GM12878 (cell line): ENCODE measurements at regions not wholly inside any gene's neighbourhood (a gene's known extent, or its start where the extent isn't known, plus 50 kb on each side); places are given as distances from the start of the nearest gene placed in this dataset.

Experiments used
- BHLHE40 ChIP-seq, 2 experiments: fragments of 450-650 bp in 1 of 2; IDR thresholded peaks; 2 replicates each; pipeline ENCODE4 v1.6.1; 2011 to 2017; ENCODE audit warnings: low read depth in 2 of 2, borderline replicate concordance in 1 of 2, improper control_type of control experiment in 1 of 2, low read length in 1 of 2, mild to moderate bottlenecking in 1 of 2
- CEBPB ChIP-seq, 2 experiments: fragments of 150-350 bp in 1 of 2; IDR thresholded peaks; 2 replicates each; pipeline ENCODE4 v1.6.1; 2012 to 2014; ENCODE audit warnings: low read depth in 2 of 2, low read length in 2 of 2, borderline replicate concordance in 1 of 2, inconsistent platforms in 1 of 2
- CTCF ChIP-seq, 3 experiments: IDR thresholded peaks in 2 of 3; conservative IDR thresholded peaks in 1 of 3; 2 replicates each; pipeline ENCODE4 v1.5.1; 2011; ENCODE audit warnings: low read depth in 3 of 3, low read length in 3 of 3, mild to moderate bottlenecking in 3 of 3, control low read depth in 2 of 3, moderate library complexity in 2 of 3, inconsistent platforms in 1 of 3, mixed read lengths in 1 of 3; ENCODE audit not compliant: control insufficient read depth in 2 of 3, insufficient read depth in 1 of 3; ENCODE audit errors: extremely low read depth in 1 of 3
- E2F8 ChIP-seq: fragments of 450-650 bp; IDR thresholded peaks from 2 replicates; pipeline ENCODE4 v1.6.1; 2018; ENCODE audit warnings: mild to moderate bottlenecking, low read depth, moderate library complexity; ENCODE audit not compliant: partially characterized antibody
- KLF5 ChIP-seq: fragments of 450-650 bp; IDR thresholded peaks from 2 replicates; pipeline ENCODE4 v1.6.1; 2014; ENCODE audit warnings: mild to moderate bottlenecking; ENCODE audit not compliant: partially characterized antibody
- MLLT1 ChIP-seq: fragments of 450-650 bp; IDR thresholded peaks from 2 replicates; pipeline ENCODE4 v1.6.1; 2016; ENCODE audit warnings: mild to moderate bottlenecking
- NFXL1 ChIP-seq: fragments of 450-650 bp; IDR thresholded peaks from 2 replicates; pipeline ENCODE4 v1.6.1; 2017; ENCODE audit warnings: antibody characterized with exemption, mild to moderate bottlenecking, borderline replicate concordance
- PRDM15 ChIP-seq: fragments of 450-650 bp; formaldehyde crosslinking; IDR thresholded peaks from 2 replicates; pipeline ENCODE4 v1.4.0; 2020; ENCODE audit warnings: mild to moderate bottlenecking, moderate library complexity
- SMAD5 ChIP-seq: IDR thresholded peaks from 2 replicates; pipeline ENCODE4 v1.6.1; 2016; ENCODE audit warnings: antibody characterized with exemption, low read depth
- SRF ChIP-seq, 2 experiments: IDR thresholded peaks; 2 replicates each; pipeline ENCODE4 v1.6.1; 2011; ENCODE audit warnings: low read depth in 2 of 2, low read length in 2 of 2, mild to moderate bottlenecking in 1 of 2, moderate library complexity in 1 of 2
- YY1 ChIP-seq: IDR thresholded peaks from 2 replicates; pipeline ENCODE4 v1.6.1; 2011; ENCODE audit warnings: low read depth, mild to moderate bottlenecking, low read length
- ZNF207 ChIP-seq: fragments of 450-650 bp; IDR thresholded peaks from 2 replicates; pipeline ENCODE4 v1.6.1; 2014; ENCODE audit warnings: antibody characterized with exemption, mild to moderate bottlenecking, borderline replicate concordance
- TF ChIP-seq, protein P1 (sequence below): IDR thresholded peaks from 2 replicates; pipeline ENCODE4 v1.6.1; 2012; ENCODE audit warnings: low read depth, low read length, improper control_type of control experiment

- TF ChIP-seq E2F8 (no peak), MLLT1 (no peak), SRF (IDR thresholded peaks at IDR 0.05; ENCODE audit: low read depth in 2 of 2, low read length in 2 of 2) (no peak), SMAD5 (no peak), NFXL1 (no peak), BHLHE40 (IDR thresholded peaks at IDR 0.05; ENCODE audit: borderline replicate concordance in 1 of 2, low read depth in 2 of 2, low read length in 1 of 2) (no peak), CTCF (IDR thresholded peaks at IDR 0.05 in 2 of 3, conservative IDR thresholded peaks at IDR 0.05 in 1 of 3; ENCODE audit: control insufficient read depth in 2 of 3, extremely low read depth in 1 of 3, insufficient read depth in 1 of 3, low read depth in 3 of 3, low read length in 3 of 3) (no peak), CEBPB (IDR thresholded peaks at IDR 0.05; ENCODE audit: borderline replicate concordance in 1 of 2, low read depth in 2 of 2, low read length in 2 of 2) (no peak), KLF5 (no peak), PRDM15 (CRISPR knock-in tag) (no peak), YY1 (no peak), ZNF207 (no peak)
- TF ChIP-seq, protein P1, sequence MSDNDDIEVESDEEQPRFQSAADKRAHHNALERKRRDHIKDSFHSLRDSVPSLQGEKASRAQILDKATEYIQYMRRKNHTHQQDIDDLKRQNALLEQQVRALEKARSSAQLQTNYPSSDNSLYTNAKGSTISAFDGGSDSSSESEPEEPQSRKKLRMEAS, result no peak
Observed at GRCh38 chr17:79534851-79535727, 75.8 kb downstream of the RBFOX3 start (continued).
